ENCODE measurements at regions not wholly inside any gene's neighbourhood (a gene's known extent, or its start where the extent isn't known, plus 50 kb on each side); places are given as distances from the start of the nearest gene placed in this dataset.

GRCh38 chr18:27361477-27361876, 176.4 kb upstream of the CHST9 start:
- POLR2A ChIA-PET: no interaction called here
- no peaks in the 10 kb centered on the region for H3K9me3 ChIP-seq (replicated peaks; ENCODE audit: control insufficient read depth, insufficient read depth, low read length)
- FAIRE-seq (no peak), DNase-seq (ENCODE audit: low read depth, low spot score) (no peak)
- intact Hi-C loops (cut with micrococcal nuclease) (no loop called here), dilution Hi-C loops (cut with MboI; ENCODE audit: extremely low pct_ligation_motif_present, low sequenced_read_pairs) (no loop called here)
- no peak for TF ChIP-seq CTCF (IDR thresholded peaks at IDR 0.05; ENCODE audit: extremely low read depth in 1 of 2, insufficient read depth in 1 of 2, low read depth in 1 of 2, low read length in 2 of 2)
- no peak for TF ChIP-seq EZH2 (IDR thresholded peaks at IDR 0.05; ENCODE audit: borderline replicate concordance, low read depth, low read length, severe bottlenecking)
- TF ChIP-seq GATA2 (IDR thresholded peaks at IDR 0.05; ENCODE audit: insufficient read depth, insufficient read length, low read depth, low read length): no peak
- TF ChIP-seq JUN (IDR thresholded peaks at IDR 0.05; ENCODE audit: borderline replicate concordance, insufficient read depth, insufficient read length, low read depth): no peak
- no peak for TF ChIP-seq FOS (IDR thresholded peaks at IDR 0.05; ENCODE audit: borderline replicate concordance, insufficient read depth, low read length)
- no peak for TF ChIP-seq POLR2AphosphoS5 (IDR thresholded peaks at IDR 0.05; ENCODE audit: insufficient read depth, low read depth, low read length)
- TF ChIP-seq MYC (IDR thresholded peaks at IDR 0.05; ENCODE audit: low read depth, low read length): no peak
- no peak for TF ChIP-seq POLR2A (IDR thresholded peaks at IDR 0.05; ENCODE audit: low read depth, low read length)
- no peak for TF ChIP-seq MAX (IDR thresholded peaks at IDR 0.05; ENCODE audit: insufficient read depth, insufficient read length)
- H3K27ac ChIP-seq (ENCODE audit: insufficient read depth, low read depth, low read length): no peak overlapping the region
- no peak overlapping the region for H2AFZ ChIP-seq (ENCODE audit: low read depth, low read length)
- H3K27me3 ChIP-seq (ENCODE audit: control insufficient read depth in 2 of 2, insufficient read depth in 2 of 2, low read length in 2 of 2): no peaks in the 10 kb centered on the region
- H3K4me1 ChIP-seq (ENCODE audit: control insufficient read depth, extremely low read depth, insufficient read depth, low read length): no peaks in the 10 kb centered on the region
- no peak overlapping the region for H3K9ac ChIP-seq (replicated peaks; ENCODE audit: extremely low read depth, insufficient read depth, low read length)
- no peak overlapping the region for H3K4me2 ChIP-seq (ENCODE audit: insufficient read depth, low read length)
- no TSS peak for BruUV-seq (replicated peaks)
- H3K9me1 ChIP-seq (replicated peaks; ENCODE audit: control insufficient read depth, extremely low read depth, insufficient read depth, low read length): no peaks in the 10 kb centered on the region
- H3K79me2 ChIP-seq (ENCODE audit: control insufficient read depth, insufficient read depth, low read length): no peaks in the 10 kb centered on the region
- H3K36me3 ChIP-seq (ENCODE audit: control insufficient read depth in 2 of 2, extremely low read depth in 1 of 2, insufficient read depth in 2 of 2, low read length in 2 of 2): no peaks in the 10 kb centered on the region
- H3K4me3 ChIP-seq (replicated peaks in 1 of 3; ENCODE audit: insufficient read depth in 1 of 3, low read depth in 1 of 3, low read length in 3 of 3): no peak overlapping the region
- H4K20me1 ChIP-seq (replicated peaks; ENCODE audit: control insufficient read depth, extremely low read depth, insufficient read depth, low read length): no peaks in the 10 kb centered on the region
- CTCF ChIA-PET: no interaction called here
